ENCODE measurements at regions not wholly inside any gene's neighbourhood (a gene's known extent, or its start where the extent isn't known, plus 50 kb on each side); places are given as distances from the start of the nearest gene placed in this dataset.

- H3K9me3 Mint-ChIP-seq = no peaks in the 10 kb centered on the region
- H3K27me3 Mint-ChIP-seq (ENCODE audit: insufficient read depth, low read depth, poor library complexity) = peaks cover 3% of the 10 kb centered on the region
- Histone ChIP-seq H4K20me1 (replicated peaks; ENCODE audit: insufficient read depth) (no peaks in the 10 kb centered on the region), H2AFZ (no peak overlapping the region), H3K4me2 (no peak overlapping the region), H3K4me3 (no peak overlapping the region), H3F3A (replicated peaks; ENCODE audit: low read depth) (no peaks in the 10 kb centered on the region), H3K27me3 (ENCODE audit: insufficient read depth) (no peaks in the 10 kb centered on the region), H3K36me3 (ENCODE audit: insufficient read depth) (no peaks in the 10 kb centered on the region), H3K9me2 (ENCODE audit: insufficient read depth) (0 out of 2 replicates have a peak, but pooled peaks cover 2% of the 10 kb centered on the region), H3K4me1 (ENCODE audit: insufficient read depth) (no peaks in the 10 kb centered on the region), H3K27ac (ENCODE audit: low read depth) (no peak overlapping the region), H3K79me2 (replicated peaks; ENCODE audit: insufficient read depth) (no peaks in the 10 kb centered on the region)
- ATAC-seq = no peak
- H3K4me3 Mint-ChIP-seq = no peak overlapping the region
- H3K36me3 Mint-ChIP-seq (ENCODE audit: low read depth) = no peaks in the 10 kb centered on the region
- H3K27ac Mint-ChIP-seq = no peak overlapping the region
- no peak for TF ChIP-seq CREB1 (CRISPR knock-in tag; IDR thresholded peaks at IDR 0.05; ENCODE audit: low read depth)
- H3K4me1 Mint-ChIP-seq = peaks cover 19% of the 10 kb centered on the region; the same call in 2 of the 3 replicates
- DNase-seq (ENCODE audit: low spot score) = no peak
These were observed 113.7 kb upstream of the PLXNA2 start for GRCh38 chr1:208357644-208358507.

- no peak for DNase-seq (ENCODE audit: low spot score)
- H3K27ac ChIP-seq (ENCODE audit: low read depth) = no peak overlapping the region
- ATAC-seq = no peak
- Mint-ChIP-seq H3K4me3 (no peak overlapping the region), H3K36me3 (ENCODE audit: low read depth) (no peaks in the 10 kb centered on the region), H3K27ac (no peak overlapping the region), H3K9me3 (no peaks in the 10 kb centered on the region), H3K27me3 (ENCODE audit: insufficient read depth, low read depth, poor library complexity) (peaks cover 3% of the 10 kb centered on the region), H3K4me1 (peaks cover 19% of the 10 kb centered on the region; the same call in 2 of the 3 replicates)
- H2AFZ ChIP-seq = no peak overlapping the region
- H3K4me1 ChIP-seq (ENCODE audit: insufficient read depth) = no peaks in the 10 kb centered on the region
- no peaks in the 10 kb centered on the region for H4K20me1 ChIP-seq (replicated peaks; ENCODE audit: insufficient read depth)
- H3F3A ChIP-seq (replicated peaks; ENCODE audit: low read depth) = no peaks in the 10 kb centered on the region
- no peaks in the 10 kb centered on the region for H3K79me2 ChIP-seq (replicated peaks; ENCODE audit: insufficient read depth)
- H3K27me3 ChIP-seq (ENCODE audit: insufficient read depth) = no peaks in the 10 kb centered on the region
- H3K9me2 ChIP-seq (ENCODE audit: insufficient read depth) = 0 out of 2 replicates have a peak, but pooled peaks cover 2% of the 10 kb centered on the region
- H3K36me3 ChIP-seq (ENCODE audit: insufficient read depth) = no peaks in the 10 kb centered on the region
- H3K4me3 ChIP-seq = no peak overlapping the region
- no peak overlapping the region for H3K4me2 ChIP-seq
- TF ChIP-seq STAT1 (IDR thresholded peaks at IDR 0.05; ENCODE audit: unreplicated experiment) = no peak
- no peak for TF ChIP-seq EZH2phosphoT487 (IDR thresholded peaks at IDR 0.05; ENCODE audit: unreplicated experiment)
- no peak for TF ChIP-seq ETS1 (IDR thresholded peaks at IDR 0.05)
- no peak for TF ChIP-seq POLR2AphosphoS5 (IDR thresholded peaks at IDR 0.05; ENCODE audit: low read depth)
- no peak for TF ChIP-seq CTCF (conservative IDR thresholded peaks at IDR 0.05; ENCODE audit: low read depth in 2 of 2)
- no peak for TF ChIP-seq ZNF331 (CRISPR knock-in tag; IDR thresholded peaks at IDR 0.05; ENCODE audit: low read depth)
- TF ChIP-seq ZNF114 (CRISPR knock-in tag; IDR thresholded peaks at IDR 0.05) = no peak
- TF ChIP-seq ZNF462 (CRISPR knock-in tag; IDR thresholded peaks at IDR 0.05) = no peak
These were observed 114.5 kb upstream of the PLXNA2 start for GRCh38 chr1:208358651-208359050.

All from GM23338 (cell line).